Caco-2 (cell line): ENCODE measurements at regions not wholly inside any gene's neighbourhood (a gene's known extent, or its start where the extent isn't known, plus 50 kb on each side); places are given as distances from the start of the nearest gene placed in this dataset.

Source experiments
- BruUV-seq: library from RNA; stranded (reverse); fragments of 400-500 nt; replicated peaks from 2 replicates; lab custom pipeline; 2021; lab: Mats Ljungman, UMichigan
- CTCF ChIA-PET: fragments of 300-600 bp; sonication (Branson Sonifier 250); formaldehyde crosslinking; loops from one replicate; lab custom pipeline; 2022; ENCODE audit warnings: antibody characterized with exemption; lab: Charles Lee
- POLR2A ChIA-PET: fragments of 300-600 bp; sonication (Branson Sonifier 250); formaldehyde crosslinking; loops from one replicate; lab custom pipeline; 2022; ENCODE audit warnings: antibody characterized with exemption; lab: Charles Lee
- DNase-seq, 2 experiments: peaks; one replicate each; pipeline versions ENCODE4 v3.0.0 to v3.0.0-alpha.2; 2020 to 2022
- H3K27me3 ChIP-seq: replicated peaks from 2 replicates; pipeline ENCODE4 v1.6.0; 2011; ENCODE audit warnings: low read length; ENCODE audit not compliant: control insufficient read depth, insufficient read depth
- H3K36me3 ChIP-seq: 2 replicates; pipeline ENCODE4 v1.5.1; 2011; ENCODE audit warnings: low read length; ENCODE audit not compliant: control insufficient read depth, insufficient read depth
- H3K4me1 ChIP-seq: fragments of 250-450 bp; sonication (Bioruptor Pico); 2 replicates; pipeline ENCODE4 v1.5.1; 2020; ENCODE audit warnings: mild to moderate bottlenecking
- H3K4me3 ChIP-seq: 2 replicates; pipeline ENCODE4 v1.5.1; 2011; ENCODE audit warnings: low read depth, mild to moderate bottlenecking, control low read depth, low read length
- H3K9me3 ChIP-seq: fragments of 250-450 bp; sonication (Bioruptor Pico); 2 replicates; pipeline ENCODE4 v1.5.1; 2020; ENCODE audit warnings: mild to moderate bottlenecking, moderate library complexity
- H3K27ac Mint-ChIP-seq: one replicate; pipeline ENCODE4 v1.8.0; 2022; ENCODE audit warnings: mixed read lengths; ENCODE audit not compliant: unreplicated experiment
- H3K27me3 Mint-ChIP-seq: one replicate; pipeline ENCODE4 v1.8.0; 2022; ENCODE audit warnings: mixed read lengths; ENCODE audit not compliant: insufficient read depth, unreplicated experiment
- H3K36me3 Mint-ChIP-seq: one replicate; pipeline ENCODE4 v1.8.0; 2022; ENCODE audit warnings: mild to moderate bottlenecking, mixed read lengths; ENCODE audit not compliant: insufficient read depth, unreplicated experiment
- H3K4me1 Mint-ChIP-seq: one replicate; pipeline ENCODE4 v1.8.0; 2022; ENCODE audit warnings: low read depth, mixed read lengths; ENCODE audit not compliant: unreplicated experiment
- H3K4me3 Mint-ChIP-seq: one replicate; pipeline ENCODE4 v1.8.0; 2022; ENCODE audit warnings: mild to moderate bottlenecking, moderate library complexity, mixed read lengths; ENCODE audit not compliant: unreplicated experiment
- H3K9me3 Mint-ChIP-seq: one replicate; pipeline ENCODE4 v1.8.0; 2022; ENCODE audit warnings: mixed read lengths; ENCODE audit not compliant: unreplicated experiment
- CTCF ChIP-seq, 2 experiments: fragments of 200-600 bp in 1 of 2; IDR thresholded peaks; 1 replicate in 1 of 2; 2 replicates in 1 of 2; pipeline versions ENCODE4 v1.5.1 to v1.8.0; 2011 to 2022; ENCODE audit warnings: antibody characterized with exemption in 1 of 2, control low read depth in 1 of 2, inconsistent platforms in 1 of 2, low read depth in 1 of 2, low read length in 1 of 2, mild to moderate bottlenecking in 1 of 2, moderate library complexity in 1 of 2; ENCODE audit not compliant: insufficient read depth in 1 of 2, severe bottlenecking in 1 of 2, unreplicated experiment in 1 of 2
- intact Hi-C: fragments of 100-400 bp; cut with micrococcal nuclease; formaldehyde crosslinking; loops from one replicate; pipeline ENCODE4 v1.10.0; 2022; ENCODE audit not compliant: unreplicated experiment

- Mint-ChIP-seq H3K27me3 (no peaks in the 10 kb centered on the region), H3K36me3 (no peaks in the 10 kb centered on the region), H3K4me1 (no peaks in the 10 kb centered on the region), H3K27ac (no peak overlapping the region), H3K4me3 (no peak overlapping the region), H3K9me3 (no peaks in the 10 kb centered on the region)
- no peaks in the 10 kb centered on the region for H3K36me3 ChIP-seq
- no peak for DNase-seq
- H3K4me1 ChIP-seq, result no peaks in the 10 kb centered on the region
- H3K27me3 ChIP-seq, result peaks cover 2% of the 10 kb centered on the region; the same call in 1 of the 2 replicates
- H3K4me3 ChIP-seq, result no peak overlapping the region
- CTCF ChIA-PET, result no interaction called here
- POLR2A ChIA-PET, result no interaction called here
- BruUV-seq, result no TSS peak
- no peak for TF ChIP-seq CTCF (IDR thresholded peaks at IDR 0.05; ENCODE audit: insufficient read depth in 1 of 2, low read depth in 1 of 2, low read length in 1 of 2, severe bottlenecking in 1 of 2, unreplicated experiment in 1 of 2)
- intact Hi-C loops, result no loop called here
- H3K9me3 ChIP-seq, result no peaks in the 10 kb centered on the region
These were observed 53.3 kb upstream of the KSR1 start for GRCh38 chr17:27402943-27403342.

DNA sequence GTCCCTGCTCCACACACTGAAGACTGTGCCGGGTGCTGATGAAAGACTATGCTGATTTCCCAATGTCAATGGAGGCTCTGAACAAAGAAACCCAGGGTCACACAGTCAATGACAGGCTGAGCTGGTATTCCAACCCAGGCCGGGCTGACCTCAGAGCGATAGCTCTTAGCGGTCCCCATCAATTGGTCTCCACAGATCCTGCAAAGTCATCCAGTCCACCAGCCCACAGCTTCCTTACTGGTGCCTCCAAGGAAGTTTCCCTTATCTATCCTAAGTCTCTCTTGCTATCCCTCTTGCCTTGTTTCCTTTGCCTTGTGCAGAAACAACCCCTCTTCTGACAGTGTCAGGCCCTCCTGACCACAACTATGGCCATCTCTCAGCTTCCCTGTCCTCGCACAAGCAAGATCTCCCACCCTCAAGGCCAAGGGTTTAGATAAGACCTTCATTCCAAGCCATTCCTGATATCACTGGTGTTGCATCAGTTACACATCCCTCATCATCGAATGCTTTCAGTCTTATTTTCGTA is 52.7 kb upstream of the KSR1 start:
- TF ChIP-seq CTCF (IDR thresholded peaks at IDR 0.05; ENCODE audit: insufficient read depth in 1 of 2, low read depth in 1 of 2, low read length in 1 of 2, severe bottlenecking in 1 of 2, unreplicated experiment in 1 of 2), result no peak
- Histone ChIP-seq H3K36me3 (no peaks in the 10 kb centered on the region), H3K9me3 (no peaks in the 10 kb centered on the region), H3K4me3 (no peak overlapping the region), H3K27me3 (no peaks in the 10 kb centered on the region), H3K4me1 (no peaks in the 10 kb centered on the region)
- H3K36me3 Mint-ChIP-seq, result no peaks in the 10 kb centered on the region
- H3K27ac Mint-ChIP-seq, result no peak overlapping the region
- no peaks in the 10 kb centered on the region for H3K27me3 Mint-ChIP-seq
- intact Hi-C loops, result no loop called here
- H3K9me3 Mint-ChIP-seq, result no peaks in the 10 kb centered on the region
- peaks cover 5% of the 10 kb centered on the region for H3K4me1 Mint-ChIP-seq
- ChIA-PET POLR2A (no interaction called here), CTCF (no interaction called here)
- DNase-seq, result no peak
- no peak overlapping the region for H3K4me3 Mint-ChIP-seq
- BruUV-seq, result no TSS peak

- Histone ChIP-seq H3K27me3 (no peaks in the 10 kb centered on the region), H3K4me3 (no peak overlapping the region), H3K9me3 (no peaks in the 10 kb centered on the region), H3K4me1 (no peaks in the 10 kb centered on the region), H3K36me3 (no peaks in the 10 kb centered on the region)
- Mint-ChIP-seq H3K27me3 (no peaks in the 10 kb centered on the region), H3K9me3 (no peaks in the 10 kb centered on the region), H3K36me3 (no peaks in the 10 kb centered on the region), H3K4me3 (no peak overlapping the region), H3K27ac (no peak overlapping the region), H3K4me1 (peaks cover 8% of the 10 kb centered on the region)
- BruUV-seq, result no TSS peak
- ChIA-PET POLR2A (no interaction called here), CTCF (no interaction called here)
- no peak for DNase-seq
- no peak for TF ChIP-seq CTCF (IDR thresholded peaks at IDR 0.05; ENCODE audit: insufficient read depth in 1 of 2, low read depth in 1 of 2, low read length in 1 of 2, severe bottlenecking in 1 of 2, unreplicated experiment in 1 of 2)
- intact Hi-C loops, result no loop called here
These were observed 51.6 kb upstream of the KSR1 start for GRCh38 chr17:27404676-27405075.
